GM19043 (cell line): ENCODE measurements at regions not wholly inside any gene's neighbourhood (a gene's known extent, or its start where the extent isn't known, plus 50 kb on each side); places are given as distances from the start of the nearest gene placed in this dataset.

ENCODE experiments used
- ATAC-seq: cut with Tn5 transposase; IDR thresholded peaks from one replicate; pipeline ENCODE4 v1.9.1; 2021; ENCODE audit warnings: low read depth; ENCODE audit not compliant: unreplicated experiment

DNA sequence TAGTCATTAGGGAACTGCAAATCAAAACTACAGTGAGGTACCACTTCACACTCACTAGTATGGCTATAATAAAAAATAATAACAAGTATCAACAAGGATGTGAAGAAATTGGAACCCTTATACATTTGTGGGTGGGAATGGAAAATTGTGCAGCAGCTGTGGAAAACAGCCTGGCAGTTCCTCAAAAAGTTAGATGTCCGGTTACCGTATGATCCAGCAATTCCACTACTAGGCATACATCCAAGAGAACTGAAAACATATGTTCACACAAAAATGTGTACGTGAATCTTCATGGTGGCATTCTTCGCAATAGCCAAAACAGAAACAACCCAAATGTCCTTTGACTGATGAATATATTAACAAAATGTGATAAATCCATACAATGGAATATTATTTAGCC, 187.9 kb upstream of the LYSMD4 start:
- ATAC-seq, result no peak

DNA sequence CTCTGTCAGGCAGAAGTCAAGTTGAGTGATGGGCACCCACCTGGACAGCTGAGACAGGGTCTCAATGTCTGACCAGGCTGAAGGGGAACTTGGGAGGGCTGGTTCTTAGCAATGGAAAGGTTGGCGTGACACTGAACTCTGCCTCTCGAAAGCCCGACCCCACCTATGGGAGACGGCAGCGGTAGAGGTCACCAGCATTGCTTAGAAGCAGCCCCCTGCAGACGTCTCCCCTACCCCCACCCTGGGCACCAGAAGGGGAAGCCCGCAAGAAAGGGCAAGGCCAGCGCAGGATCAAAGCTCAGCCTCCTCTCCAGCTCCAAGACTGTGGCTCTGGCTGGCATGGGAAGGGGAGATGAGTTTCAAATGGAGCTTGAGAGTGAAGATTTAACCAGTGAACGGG, 184.8 kb upstream of the LYSMD4 start:
- no peak for ATAC-seq

DNA sequence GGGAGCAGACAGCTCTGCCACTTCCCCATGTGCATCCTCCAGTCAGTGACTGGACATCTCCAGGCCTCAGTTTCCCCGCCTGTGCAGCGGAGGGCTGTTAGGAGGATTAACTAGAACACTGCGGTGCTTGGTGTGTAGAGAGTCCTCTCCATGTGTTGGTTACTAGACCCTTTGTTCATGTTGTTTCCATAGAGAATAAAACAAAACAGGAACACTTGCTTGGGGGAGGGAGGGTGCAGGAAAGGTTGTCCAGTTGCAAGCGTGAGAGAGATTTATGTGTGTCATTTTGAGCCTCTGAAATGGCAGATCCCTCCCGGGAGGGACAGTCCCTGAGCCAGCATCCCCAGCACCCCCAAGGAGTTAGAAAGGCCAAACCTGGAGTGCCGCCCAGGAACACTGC, 184.0 kb upstream of the LYSMD4 start:
- no peak for ATAC-seq

DNA sequence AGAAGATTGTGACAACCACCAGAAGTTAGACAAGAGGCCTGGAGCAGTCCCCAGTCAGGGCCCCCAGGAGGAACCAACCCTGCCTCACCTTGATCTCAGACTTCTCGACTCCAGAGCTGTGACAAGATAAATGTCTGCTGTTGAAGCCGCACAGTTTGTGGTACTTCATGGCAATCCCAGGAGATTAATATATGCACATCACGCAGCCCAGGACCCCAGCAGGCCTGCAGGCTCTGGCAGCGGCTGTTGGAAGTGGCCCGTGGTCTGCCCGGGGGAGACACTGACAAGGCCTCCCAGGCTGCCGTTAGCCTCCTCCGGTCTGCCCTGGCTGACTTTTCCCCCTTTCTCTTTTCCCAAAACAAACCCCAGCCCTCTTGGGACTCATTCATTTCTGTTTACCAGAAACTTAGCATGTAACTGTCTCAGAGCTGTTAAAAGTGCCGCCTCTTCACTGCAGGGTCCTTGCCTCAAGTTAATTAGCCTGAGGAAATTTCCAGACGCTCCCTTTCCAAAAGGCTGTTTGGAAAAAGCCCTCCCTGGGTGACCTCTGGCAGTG, 183.5 kb upstream of the LYSMD4 start:
- no peak for ATAC-seq

DNA sequence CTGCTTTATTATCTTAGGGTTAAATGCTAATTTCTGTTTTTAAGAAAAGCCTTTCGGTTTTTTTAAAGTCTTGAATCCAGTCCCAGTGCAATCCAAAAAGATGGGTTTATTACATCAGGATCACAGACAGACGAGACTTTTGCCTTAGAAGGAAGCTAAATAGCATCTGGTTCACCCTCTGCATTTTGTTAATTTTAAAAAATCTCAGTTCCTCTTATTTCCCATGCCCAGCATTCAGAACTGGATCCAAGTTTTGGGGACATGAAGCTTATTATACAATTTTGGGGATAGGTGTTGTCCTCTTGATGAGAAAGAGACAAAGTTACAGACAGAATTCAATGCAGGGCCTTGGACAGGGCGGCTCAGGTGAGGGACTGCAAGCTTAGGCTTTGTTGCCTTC, 181.5 kb upstream of the LYSMD4 start:
- ATAC-seq, result no peak

DNA sequence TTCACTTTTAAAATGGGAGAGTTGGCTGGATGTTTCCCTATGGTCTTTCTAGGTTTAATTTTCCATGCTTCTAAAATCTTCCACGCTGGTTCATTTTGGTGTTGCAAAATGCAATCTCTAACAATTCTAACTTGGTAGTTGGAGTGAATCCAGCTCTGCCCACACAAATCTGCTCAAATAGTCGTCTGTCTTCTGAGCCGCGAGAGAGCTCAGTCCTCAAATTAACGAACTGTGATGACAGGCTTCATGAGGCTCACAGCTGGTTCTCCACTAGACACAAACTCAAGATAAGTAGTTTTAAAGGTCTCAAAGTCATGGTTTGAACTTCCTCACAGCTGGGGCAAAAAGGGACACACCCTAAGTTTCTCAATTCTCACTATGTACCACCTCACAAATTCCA, 178.6 kb upstream of the LYSMD4 start:
- ATAC-seq, result no peak

DNA sequence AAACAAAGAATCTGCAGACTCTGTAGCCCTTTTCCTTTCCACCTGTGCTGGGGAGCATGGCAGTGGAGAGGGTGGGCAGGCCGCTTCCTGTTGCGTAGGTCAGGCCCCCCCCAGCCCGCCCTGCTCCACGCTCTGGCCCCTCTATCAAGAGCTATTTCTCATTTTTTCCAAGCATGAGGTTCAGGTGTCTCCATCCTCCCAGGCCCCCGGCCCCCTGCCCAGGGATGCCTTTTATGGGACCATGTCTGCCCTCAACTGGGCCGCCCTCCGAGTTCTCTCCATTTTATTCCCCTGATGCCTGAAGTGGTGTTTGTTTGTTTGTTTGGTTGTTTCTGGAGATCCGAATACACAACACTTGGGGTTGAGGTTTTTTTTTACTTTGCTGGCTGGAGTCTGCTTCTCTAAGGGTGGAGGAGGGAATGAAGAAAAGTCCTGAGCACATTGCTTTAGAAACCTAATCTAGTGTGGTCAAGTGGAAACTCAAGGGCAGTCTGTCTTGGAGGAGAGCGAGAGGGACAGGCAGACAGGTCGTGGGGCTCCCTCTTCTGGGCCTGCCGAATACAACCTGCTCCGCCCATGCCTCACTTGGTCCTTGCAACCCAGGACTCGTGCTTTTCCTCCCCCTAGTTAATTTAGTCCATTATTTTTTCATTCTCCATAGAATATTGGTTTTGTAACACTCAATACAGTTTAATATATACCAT, 176.5 kb upstream of the LYSMD4 start:
- ATAC-seq, result no peak

DNA sequence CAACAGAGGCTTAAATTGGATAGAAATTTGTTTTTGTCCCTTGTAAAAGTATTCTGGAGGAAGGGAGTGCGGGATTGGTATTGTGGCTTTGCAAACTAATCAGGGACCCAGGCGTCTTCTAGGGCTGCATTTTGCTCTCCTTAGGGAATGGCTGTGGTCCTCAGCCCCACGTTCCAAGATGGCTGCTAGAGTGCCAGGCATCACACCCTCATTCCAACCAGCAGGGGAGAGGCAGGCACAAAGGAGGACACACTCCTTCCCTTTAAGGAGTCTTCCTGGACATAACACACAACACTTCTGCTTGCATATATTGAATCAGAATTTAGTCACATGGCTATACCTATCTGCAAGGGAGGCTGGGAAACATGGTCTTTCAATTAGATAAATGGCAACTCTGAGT, 174.5 kb upstream of the LYSMD4 start:
- no peak for ATAC-seq

DNA sequence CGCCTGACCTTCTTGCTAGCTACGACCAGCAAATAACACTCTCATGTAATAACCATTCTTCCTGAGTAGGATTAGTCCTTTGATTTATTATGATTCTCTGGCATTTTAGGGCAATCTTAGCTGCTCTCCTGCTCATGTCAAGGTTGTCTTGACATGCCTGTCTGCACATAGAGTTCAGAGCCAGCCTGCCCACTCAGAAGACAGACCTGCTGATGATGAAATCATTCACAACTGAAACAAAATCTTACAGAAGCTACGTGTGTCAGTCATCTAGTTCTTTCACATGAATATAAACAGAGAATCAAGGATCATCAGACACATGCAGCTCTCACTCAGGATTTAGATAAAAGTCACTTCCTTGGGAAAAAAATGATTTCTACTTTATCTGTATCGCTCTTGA, 173.6 kb upstream of the LYSMD4 start:
- ATAC-seq, result no peak

DNA sequence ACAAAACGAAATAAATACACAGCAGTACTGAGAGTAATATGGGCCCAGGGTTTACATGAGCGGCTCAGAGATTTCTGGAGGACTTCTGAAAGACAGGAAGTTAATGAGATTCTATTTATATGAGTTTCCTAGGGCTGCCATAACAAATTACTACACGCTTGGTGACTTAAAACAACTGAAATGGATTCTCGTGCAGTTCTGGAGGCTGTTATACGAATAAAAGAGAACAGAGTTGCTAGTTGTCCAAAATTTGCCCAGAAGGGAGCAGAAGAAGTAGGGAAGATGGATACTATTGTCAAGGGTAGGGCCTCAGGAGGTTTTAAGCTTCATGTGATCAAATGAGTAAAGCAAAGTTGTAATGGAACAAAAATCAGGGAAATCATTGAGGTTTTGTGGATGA, 173.1 kb upstream of the LYSMD4 start:
- no peak for ATAC-seq

DNA sequence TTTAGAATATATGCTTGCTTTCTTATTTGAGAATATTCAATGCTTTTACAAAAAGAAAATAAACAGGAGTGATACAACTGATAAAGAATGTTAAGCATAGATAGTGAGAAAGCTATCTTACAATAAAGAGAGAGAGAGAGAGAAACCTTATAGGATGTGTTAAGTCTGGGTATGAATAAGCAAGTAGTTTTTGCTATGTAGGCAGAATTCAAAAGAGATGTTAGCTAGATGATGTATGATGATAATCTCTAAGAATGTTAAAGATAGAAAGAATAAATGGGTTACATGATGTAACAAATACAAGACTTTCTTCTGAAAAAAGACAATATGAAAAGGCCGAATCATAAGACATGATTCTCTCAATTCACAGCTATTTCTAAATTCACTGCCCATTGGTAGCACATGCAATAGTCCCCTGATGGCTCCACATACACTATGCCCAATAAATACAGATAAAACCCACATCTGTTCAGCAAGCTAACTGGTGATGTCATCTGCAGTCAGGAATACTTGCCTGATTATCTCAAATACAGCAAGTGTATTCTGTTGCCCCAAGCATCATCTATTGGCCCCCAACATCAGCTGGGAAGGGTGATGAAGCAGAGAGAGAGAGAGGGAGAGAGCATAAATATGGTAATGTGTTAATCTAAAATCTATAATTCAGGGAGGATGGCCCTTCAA, 169.2 kb upstream of the LYSMD4 start:
- no peak for ATAC-seq

DNA sequence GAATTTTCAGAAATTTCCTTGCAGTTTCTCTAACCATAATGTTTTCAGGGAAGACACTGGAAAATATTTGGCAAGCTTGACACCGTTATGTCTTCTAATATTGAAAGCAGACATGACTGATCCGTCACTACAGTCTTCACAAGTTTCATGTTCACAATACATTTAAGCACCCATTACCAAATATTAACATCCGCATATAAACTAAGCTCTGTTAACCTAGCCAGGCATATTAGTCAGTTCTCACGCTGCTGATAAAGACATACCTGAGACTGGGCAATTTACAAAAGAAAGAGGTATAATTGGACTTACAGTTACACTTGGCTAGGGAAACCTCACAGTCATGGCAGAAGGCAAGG, 162.7 kb upstream of the LYSMD4 start:
- no peak for ATAC-seq

DNA sequence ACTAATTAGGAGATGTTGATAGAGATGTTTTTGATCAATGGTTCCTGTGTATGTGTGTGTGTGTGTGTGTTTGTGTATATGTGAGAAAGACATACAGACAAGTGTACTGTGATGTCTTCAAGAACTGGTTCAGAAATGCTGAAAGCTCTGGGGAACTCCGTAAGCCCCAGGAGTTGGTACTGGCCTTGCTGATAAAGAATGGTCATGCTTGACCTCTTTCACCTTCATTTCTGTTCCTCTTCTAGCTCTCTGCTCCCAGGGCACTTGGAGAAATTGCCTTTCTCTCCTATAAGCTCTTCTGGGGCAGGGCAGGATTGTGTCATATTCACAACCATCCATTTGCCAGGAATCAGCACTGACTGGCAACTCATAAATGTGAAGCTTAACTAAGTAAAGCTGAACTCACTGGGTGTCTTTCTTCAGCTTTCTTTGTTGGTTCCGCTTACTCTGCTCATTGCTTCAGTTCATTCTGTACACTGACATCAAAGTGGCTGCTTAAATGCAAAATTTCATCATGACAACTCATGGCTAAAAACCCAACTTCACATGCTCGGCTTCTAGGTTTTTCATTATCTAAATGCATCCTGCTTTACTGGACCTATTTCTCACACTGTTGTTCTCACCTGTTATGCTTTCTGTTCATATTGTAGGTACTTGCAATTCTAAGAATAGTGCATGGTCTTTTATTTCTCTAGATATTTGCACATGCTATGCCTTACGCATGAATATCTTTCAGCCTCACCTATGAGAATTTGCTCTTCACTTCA, 162.1 kb upstream of the LYSMD4 start:
- ATAC-seq, result peak; percentile 65

DNA sequence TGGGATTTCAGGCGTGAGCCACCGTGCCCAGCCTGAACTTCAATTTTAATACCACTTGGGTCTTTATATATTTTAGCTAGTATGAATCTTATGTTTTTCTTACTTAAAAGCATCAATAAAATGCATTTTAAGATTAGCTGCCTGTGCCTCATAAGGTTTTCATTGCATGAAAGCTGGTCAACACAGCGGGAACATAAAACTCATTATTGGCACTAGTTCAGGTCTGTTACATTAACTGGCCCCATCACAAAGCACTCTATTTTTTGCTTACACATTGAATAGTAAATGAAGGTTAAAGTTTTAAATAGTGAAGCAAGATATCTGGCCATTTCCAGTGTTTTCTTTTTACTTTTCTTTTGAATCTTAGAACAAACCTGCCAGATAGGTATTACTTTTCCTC, 145.6 kb upstream of the LYSMD4 start:
- ATAC-seq, result no peak

DNA sequence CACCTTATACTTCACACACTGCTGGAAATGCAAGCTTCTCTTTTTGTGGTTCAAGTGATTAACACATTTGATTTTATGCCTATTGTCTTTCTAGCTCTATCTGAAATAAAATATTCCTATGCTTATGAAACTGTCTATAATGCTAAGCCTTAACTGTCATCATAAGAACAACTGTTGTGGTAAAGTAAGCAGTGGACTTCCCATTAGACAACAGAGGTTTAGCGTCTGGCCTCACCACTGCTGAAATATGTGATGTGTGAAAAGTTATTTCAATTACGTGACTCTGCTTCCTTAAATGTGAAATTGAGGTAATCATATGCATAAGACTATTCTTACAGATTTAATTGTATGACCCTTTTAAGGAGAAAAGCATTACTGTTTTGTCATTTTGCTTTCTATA, 140.2 kb upstream of the LYSMD4 start:
- ATAC-seq, result no peak

DNA sequence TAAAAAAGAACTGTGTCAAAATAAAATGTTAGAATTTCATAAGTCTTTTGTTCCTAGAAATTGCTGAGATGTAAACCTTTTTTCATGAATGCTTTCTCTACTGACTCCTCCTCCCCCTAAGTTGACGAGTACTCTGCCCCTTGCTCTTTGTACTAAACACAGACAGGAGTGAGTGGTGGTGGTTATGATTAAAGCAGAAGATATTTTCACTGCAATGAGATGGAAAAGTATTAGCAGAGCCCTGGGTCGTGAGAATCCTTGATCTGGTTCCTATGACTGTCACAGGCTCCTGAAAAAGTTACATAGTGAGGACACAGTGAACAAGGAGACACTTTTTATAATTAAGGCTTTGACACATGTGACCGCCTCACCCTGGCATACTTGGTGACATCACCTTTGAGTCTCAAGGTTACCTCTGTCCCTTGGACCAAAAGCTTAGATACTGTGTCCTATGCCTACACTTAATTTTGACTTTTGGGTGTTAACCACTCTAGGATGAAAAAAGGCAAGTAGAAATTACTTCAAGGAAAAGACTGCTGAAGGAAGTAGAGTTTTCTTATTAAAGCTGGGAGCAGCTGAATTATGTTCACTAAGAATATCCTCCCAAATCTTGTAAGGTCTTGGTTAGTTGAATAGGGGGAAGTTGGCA, 130.4 kb upstream of the LYSMD4 start:
- no peak for ATAC-seq

DNA sequence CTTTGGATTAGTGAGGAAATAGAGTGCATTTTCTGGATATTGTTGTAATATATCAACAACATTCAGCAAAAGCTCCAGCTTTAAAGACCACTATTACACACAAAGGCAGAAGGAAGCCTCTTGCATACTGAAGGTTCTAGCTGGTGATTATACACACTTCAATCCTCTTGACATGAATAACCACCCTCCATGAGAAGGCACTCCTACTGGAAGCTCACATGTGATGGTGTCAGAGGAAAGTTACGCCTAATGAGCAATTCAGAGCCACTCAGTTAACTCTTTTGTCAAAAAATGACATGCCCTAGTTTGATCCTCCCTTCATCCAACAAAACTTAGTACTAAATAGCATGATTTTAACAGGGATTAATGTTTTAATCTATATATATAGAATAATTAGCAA, 124.6 kb upstream of the LYSMD4 start:
- ATAC-seq, result no peak

DNA sequence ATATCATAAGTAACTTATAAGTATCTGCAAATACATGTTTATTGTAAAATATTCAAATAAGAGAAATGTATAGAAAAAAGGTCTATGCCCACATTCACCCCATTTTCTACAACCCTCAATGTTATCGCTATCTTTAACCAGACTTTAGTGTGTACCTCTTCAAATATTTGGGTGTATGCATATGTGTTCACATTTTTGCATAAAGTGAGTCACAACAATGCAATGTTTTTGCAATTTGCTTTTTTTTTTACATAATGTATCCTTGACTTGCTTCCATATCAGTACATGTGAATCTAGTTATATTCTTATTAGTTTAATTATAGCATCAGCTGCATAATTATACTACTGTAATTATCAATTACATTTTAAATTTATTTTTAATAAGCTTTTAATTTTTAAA, 117.3 kb upstream of the LYSMD4 start:
- no peak for ATAC-seq

DNA sequence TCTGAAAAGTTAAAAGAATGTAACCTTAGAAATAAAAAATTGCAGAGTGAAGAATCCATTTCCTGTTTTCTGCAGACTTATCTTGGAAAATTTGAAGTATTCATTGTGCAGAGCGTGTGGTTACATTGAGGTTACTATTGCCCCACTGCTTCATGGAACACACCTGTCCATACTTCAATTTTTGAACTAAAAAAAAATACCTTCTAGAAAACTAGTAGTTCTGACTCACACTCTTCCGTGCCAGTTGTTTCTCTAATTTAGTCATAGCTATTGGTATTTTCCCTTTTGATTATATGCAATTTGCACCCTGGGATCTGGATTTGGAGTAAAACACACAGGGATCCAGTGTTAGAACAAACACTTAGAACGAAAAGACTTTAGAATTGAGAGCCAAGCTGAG, 111.8 kb upstream of the LYSMD4 start:
- peak; percentile 68 for ATAC-seq

DNA sequence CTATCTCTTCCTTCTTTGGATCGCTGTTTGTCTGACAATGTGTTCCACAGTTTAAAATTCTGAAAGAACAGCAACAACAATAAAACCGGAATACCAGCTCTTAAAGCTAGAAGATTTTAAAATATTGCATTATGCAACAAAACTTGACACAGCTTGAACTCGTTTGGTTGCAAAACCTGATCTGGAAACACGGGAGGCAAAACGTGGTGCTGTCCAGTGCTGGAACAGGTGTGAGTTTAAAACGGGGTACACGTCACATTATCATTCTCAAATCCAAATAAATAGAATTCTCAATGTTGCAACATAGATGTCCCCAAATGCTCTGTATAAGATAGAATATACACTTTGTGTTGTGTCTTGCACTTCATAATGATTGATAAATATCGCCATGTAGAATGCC, 110.9 kb upstream of the LYSMD4 start:
- no peak for ATAC-seq

DNA sequence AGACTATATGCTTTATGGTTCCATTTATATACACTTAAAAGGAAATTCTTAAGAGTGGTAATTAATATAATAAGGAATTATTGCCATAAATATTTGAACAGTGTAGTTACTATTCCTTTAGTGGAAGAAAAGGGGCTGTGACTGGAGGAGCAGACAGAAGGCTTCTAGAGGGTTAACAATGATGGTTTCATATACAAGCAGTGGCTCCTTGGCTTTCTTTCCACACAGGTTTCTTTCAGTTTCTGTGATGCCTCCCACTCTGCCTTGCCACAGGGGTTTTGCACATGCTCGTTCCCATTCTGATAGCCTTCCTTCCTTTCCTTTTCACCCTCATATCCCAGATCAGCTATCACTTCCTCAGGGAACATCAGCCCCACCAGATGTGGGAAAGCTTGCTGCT, 108.8 kb upstream of the LYSMD4 start:
- ATAC-seq, result no peak
